GM15510 (cell line): ENCODE measurements at regions not wholly inside any gene's neighbourhood (a gene's known extent, or its start where the extent isn't known, plus 50 kb on each side); places are given as distances from the start of the nearest gene placed in this dataset.

Source experiments
- POLR2A ChIP-seq: IDR thresholded peaks from 3 replicates; pipeline ENCODE4 v1.6.1; 2011; ENCODE audit warnings: borderline replicate concordance; ENCODE audit not compliant: insufficient read length; ENCODE audit errors: extremely low read depth

DNA sequence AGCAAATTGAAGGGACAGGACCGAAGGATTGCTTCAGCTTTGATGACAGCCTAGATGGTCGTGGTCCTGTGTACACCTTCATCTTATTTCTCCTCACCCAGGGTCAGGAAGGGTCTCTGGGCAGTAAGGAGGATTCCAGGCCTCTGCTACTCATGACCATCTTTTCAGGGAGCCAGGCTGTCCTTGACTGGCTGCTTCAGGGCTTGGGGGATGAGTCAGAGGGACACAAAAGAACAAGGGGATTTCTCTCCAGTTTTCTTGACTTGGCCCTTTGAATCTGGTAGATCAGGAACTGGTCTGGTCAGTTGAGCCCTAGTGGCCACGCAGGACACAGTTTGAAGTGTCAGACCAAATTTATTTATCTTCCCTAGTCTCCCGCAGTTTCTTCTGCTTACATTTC lies 402.1 kb upstream of the CHD6 start:
- TF ChIP-seq POLR2A, result no peak

DNA sequence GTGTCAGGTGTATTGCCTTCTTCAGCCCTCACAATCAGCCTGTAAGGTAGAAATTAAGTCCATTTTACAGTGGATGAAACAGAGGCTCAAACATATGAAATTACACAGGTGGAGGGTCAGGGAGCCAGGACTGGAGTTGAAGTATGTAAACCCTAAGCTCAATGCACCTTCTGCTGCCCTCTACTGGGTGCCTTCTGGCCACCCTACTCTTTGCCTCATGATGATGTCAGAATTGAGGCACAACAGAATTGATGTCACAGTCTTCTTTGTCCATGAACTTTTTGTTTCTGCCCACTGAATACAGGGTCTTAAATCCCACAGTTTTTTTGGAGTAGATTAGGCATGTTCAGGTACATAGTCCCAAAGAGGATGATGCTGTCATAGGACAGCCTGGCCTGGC lies 400.8 kb upstream of the CHD6 start:
- no peak for TF ChIP-seq POLR2A

DNA sequence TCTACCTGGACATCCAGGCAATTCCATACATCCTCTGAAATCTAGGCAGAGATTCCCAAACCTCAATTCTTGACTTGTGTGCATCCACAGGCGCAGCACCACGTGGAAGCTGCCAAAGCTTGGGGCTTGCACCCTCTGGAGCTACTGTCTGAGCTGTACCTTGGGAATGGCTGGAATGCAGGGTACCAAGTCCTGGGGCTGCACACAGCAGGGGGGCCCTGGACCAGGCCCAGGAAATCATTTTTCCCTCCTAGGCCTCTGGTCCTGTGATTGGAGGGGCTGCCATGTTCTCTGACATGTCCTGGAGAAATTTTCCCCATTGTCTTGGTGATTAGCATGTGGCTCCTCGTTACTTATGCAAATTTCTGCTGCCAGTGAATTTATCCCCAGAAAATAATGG lies 391.9 kb upstream of the CHD6 start:
- TF ChIP-seq POLR2A, result no peak

DNA sequence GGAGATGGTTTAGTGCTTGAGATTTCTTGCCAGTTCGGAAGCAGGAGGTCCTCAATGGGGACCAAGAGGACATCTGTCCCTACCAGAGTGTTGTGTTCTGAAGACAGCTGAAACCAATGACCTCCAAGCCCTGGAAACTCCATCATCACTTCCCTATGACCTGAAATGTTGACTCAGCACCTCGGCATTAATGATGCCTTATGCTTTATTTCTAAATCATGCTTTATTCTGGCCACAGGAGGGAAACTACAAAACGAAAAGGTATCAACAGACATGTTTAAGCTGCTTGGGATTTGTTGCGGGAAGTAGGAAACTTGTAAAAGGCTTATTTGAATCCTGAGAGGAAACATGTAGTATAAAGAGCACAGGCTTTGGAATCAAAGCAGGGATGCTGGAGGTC lies 389.1 kb upstream of the CHD6 start:
- TF ChIP-seq POLR2A, result no peak

DNA sequence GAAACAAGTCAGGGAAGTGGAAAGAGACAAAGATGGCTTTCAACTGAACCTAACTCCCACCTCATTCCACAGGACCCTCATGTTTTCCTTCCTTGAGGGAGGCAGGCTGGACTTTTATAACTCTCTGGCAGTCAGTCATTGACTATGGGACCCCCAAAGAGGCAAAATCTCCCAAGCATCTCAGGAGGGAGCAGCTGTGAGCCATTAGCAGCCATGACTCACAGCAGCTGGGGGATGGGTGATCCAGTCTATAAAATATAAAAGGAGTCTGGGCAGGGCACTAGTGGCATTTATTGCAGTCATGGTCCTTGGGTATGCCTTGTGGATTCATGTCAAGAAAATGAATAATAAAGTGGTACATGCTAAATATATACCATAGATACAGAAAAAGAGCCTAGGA lies 387.0 kb upstream of the CHD6 start:
- TF ChIP-seq POLR2A, result no peak

DNA sequence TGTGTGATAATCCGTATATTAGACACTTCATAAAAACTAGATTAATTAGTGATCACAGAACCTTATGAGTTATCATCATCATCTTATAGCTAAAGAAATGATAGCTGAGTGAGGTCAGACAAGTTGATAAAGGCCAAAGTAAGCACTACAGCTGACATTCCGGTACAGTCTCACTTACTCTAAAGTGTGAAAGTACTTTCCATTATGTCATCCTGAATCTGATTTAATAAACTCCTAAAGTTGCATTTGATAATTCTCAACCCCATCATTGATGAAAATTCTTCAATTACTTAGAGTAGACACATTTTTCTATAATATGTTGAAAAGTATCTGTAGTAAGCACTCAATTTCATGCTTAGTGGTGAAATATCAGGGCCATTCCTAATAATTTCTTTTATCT lies 385.2 kb upstream of the CHD6 start:
- TF ChIP-seq POLR2A, result no peak

DNA sequence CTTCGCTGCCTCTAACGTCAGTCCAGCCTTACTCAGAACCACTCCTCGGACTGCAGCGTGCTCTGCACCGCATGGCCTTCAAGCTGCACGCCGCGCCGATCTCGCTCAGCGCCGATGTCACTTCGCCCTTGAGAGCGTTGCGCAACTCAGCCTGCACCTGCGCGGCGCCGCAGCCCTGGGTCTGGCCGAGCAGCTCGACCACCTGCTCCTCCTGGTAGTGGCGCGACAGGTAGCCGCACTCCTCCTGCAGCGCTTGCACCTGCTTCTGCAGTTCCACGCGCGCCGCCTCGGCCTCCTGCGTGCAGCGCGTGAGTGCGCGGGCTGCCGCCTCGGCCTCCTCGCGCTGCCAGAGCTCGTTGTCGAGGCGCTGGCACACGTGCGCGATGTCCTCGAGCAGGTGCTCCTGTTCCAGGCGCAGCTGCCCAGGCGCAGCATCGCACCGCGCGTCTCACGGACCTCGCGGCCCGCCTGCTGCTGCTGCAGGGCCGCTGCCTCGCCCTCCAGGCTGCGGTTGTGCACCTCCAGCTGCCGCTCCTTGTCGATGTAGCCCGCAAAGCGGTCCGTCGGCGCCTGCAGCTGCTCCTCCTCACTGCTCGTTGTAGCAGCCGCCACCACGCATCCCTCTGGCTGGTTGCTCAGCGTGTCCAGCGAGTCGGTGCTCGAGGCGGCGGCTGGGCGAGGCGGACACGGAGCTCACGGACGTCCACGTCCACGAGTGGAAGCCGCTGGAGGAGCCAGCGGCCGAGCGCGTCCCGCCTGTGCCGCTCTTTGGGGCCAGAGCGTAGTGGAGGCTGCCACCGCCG lies 380.6 kb upstream of the CHD6 start:
- no peak for TF ChIP-seq POLR2A

DNA sequence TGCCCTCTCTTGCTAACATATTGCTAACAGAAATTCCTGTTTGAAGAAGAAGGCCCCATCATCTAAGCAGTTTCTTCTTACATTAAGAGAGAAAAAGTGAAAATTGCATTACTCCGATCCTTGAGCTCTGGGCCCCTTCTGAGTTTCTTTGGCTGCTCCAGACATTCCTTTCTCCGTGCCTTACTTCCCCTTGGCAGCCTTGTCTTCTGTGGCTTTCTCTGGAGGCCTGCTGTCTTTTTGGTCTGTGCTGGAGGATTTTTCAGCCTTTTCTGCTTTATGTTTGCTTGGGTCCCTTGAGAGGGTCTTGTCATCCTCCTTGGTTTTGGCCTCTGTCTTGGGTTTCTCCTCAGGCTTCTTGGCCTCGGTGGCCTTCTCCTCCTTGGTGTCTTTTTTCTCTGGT lies 378.8 kb upstream of the CHD6 start:
- no peak for TF ChIP-seq POLR2A

DNA sequence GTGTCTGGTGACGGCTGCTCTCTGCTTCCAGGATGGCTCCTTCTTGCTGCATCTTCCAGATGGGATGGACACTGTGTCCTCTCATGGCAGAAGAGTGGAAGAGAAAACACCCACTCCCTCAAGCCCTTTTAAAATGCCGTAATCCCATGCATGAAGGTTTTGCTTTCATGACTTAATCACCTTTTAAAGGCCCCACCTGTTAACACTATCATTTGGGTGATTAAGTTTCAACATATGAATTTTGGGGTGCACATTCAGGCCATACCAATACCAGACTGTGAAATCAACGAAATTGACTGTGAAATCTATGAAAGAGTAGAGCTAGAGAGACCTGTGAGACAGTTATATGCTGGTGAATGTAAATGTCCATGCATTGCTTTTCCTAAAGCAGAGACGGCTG lies 374.3 kb upstream of the CHD6 start:
- TF ChIP-seq POLR2A, result no peak

DNA sequence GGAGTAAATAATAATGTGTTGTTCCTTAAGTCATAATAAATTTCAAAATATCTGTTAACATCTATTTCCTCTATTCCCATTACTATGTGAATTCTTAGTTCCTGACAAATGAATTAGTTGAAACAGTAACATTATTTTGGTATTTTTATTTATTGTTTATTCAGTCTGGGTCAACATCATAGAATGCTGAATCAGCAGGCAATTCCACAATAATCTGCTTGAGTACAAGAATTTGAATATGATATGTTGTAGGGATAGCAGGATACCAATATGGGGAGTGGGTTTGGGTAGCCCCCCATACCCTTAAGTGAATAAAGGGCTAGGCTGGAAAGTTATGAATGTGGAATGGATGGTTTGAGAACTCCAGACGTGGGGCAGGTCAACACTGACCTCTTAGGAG lies 373.2 kb upstream of the CHD6 start:
- no peak for TF ChIP-seq POLR2A

DNA sequence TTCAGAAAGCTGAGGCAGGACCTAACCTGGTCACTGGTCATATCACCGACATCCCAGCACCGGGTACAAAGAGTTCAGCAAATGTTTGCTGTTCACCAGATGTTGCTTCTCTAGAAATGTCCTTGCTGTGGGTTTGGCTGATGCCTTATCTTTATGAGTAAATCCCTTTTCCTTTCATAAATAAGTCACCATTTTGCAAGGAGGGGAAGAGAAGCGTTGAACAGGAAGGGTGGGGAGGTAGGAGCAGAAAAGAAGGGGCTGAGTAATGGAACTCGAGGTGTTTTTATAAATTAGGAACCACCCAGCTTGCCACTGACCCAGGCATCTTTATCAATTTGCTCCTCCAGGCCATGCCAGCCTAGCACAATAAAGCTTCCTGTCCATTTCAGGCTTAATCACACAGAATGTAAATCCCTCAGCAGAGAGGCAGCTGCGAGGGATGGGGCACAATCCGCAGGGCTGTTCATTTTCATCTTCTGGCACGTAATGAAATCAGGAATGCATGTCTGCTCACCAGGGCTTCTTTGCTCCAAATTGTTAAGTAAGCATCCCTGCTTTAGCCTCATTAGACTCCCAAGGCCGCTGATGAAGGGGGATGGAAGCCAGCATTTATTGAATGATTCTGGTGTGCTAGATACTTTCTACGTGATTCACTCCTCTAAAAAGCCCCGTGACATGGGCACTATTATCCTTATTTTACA lies 371.9 kb upstream of the CHD6 start:
- no peak for TF ChIP-seq POLR2A

DNA sequence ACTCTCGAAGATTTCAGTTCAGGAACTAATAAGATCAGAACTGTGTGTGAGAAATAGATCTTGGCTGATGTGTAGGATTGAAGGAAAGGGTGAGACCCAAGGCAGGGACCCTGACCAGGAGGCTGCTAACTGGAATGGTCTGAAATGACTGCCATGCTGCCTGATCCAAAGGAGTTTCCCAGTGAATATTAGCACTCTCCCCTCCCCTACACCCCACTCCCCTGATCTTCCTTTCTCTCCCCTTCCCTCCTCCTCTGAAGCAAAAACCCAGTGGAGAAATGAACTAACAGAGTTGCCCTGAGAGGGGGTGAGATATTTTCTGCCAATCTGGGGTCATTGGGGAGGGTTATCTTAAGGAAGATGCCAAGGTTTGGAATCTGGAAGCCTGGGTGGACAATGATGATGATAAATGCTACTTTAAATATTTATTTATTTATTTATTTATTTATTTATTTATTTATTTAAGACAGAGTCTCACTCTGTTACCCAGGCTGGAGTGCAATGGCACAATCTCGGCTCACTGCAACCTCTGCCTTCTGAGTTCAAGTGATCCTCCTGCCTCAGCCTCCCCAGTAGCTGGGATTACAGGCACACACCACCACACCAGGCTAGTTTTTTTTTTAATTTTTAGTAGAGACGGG lies 371.0 kb upstream of the CHD6 start:
- no peak for TF ChIP-seq POLR2A

DNA sequence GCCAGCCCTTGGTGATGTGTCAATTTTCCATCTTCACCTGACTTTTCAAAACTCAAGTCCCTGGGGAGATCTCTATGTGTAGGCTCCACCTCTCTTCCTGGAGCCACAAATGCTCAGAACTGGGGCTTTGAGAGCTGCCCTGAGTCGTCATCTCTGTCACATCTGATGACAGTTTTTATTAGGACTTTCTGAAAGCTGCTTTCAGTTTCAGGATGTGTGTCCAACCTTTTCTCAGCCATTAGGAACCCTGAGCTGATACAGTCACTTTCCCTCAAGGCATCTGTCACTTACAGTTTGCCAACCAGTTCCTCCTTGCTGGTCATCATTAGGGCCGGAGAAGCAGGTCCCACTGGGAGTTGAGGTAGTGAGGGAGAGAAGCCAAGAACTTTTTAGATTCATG lies 365.9 kb upstream of the CHD6 start:
- TF ChIP-seq POLR2A, result no peak

DNA sequence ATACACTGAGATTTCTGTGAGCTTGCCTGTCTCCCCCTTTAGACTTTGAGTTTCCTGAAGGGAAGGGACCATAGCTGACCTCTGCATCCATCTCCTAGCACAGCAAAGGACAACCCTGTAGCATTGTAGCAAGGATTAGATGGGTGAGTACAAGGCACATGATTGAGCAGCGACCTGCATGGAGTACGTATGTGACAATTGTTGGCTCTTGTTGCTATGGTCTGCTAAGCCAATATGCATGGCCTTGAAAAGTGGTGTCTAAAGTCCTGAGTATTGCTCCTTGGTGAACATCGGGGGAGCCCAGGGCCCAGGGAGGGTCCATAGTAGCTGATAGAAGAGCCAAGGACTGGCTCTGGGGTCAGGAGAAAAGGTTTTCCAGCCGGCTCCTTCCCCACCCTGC lies 365.0 kb upstream of the CHD6 start:
- TF ChIP-seq POLR2A, result no peak

DNA sequence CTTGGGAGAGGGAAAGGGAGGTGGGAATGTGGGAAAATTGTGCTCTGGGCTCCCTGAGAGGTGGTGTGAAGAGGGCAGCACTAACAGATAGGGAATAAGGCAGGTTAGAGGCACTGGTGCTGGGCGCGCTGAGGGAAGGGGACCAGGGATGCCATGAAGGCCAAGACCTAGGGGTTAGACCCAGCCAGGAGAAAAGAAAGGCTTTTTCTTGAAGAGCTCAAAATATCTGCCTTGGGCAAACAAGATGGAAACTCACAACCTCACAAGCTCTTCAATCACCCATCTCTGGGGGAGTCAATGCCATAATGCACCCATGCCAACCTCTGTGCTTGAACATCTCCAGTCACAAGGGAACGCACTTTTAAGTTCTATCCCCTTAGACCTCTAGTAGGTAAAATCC lies 363.6 kb upstream of the CHD6 start:
- TF ChIP-seq POLR2A, result no peak

DNA sequence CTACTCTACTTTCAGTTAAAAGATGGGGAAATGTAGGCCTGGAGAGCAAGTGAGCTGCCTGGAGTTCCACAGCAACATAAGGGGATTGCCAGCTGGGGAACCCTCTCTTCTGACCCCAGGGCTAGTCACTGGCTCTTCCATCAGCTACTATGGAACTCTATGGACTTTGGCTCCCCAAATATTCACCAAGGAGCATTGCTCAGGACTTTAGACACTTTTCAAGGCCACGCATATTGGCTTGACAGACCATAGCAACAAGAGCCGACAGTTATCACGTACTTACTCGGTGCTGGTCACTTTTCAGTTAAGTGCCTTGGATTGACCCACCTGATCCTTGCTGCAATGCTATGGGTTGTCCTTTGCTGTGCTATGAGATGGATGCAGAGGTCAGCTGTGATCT lies 360.7 kb upstream of the CHD6 start:
- TF ChIP-seq POLR2A, result no peak
